ENCODE measurements at regions not wholly inside any gene's neighbourhood (a gene's known extent, or its start where the extent isn't known, plus 50 kb on each side); places are given as distances from the start of the nearest gene placed in this dataset.
"Not testable (repeated sequence)": the region's sequence is repeated elsewhere in the genome, so short reads cannot be mapped to it uniquely, and the experiment has no call there.

- H3K4me1 ChIP-seq (ENCODE audit: control insufficient read depth in 4 of 4, insufficient read depth in 4 of 4, low read length in 3 of 4); H3K36me3 ChIP-seq (ENCODE audit: control insufficient read depth in 4 of 4, insufficient read depth in 3 of 4, low read depth in 1 of 4, low read length in 3 of 4); DNase-seq (ENCODE audit: low spot score); H3K4me3 ChIP-seq (ENCODE audit: low read depth in 1 of 3, low read length in 3 of 3); H3K27me3 ChIP-seq (ENCODE audit: control insufficient read depth in 4 of 4, insufficient read depth in 4 of 4, low read length in 3 of 4); H3K27ac ChIP-seq (ENCODE audit: low read depth in 1 of 2, low read length in 2 of 2); H3K9ac ChIP-seq (ENCODE audit: low read depth in 1 of 2, low read length in 2 of 2); H3K9me3 ChIP-seq (ENCODE audit: control insufficient read depth in 4 of 4, low read length in 3 of 4): not testable (repeated sequence)
- whole genome bisulfite sequencing, result 81% methylated on average over 7 of the region's 7 CpGs
Observed at GRCh38 chr17:16843511-16843910, 128.4 kb downstream of the TNFRSF13B start.

GRCh38 chr17:16842346-16842745 lies 129.6 kb downstream of the TNFRSF13B start:
- 82% methylated on average over 6 of the region's 6 CpGs for WGBS
- H3K4me1 ChIP-seq (ENCODE audit: control insufficient read depth in 4 of 4, insufficient read depth in 4 of 4, low read length in 3 of 4); H3K9me3 ChIP-seq (ENCODE audit: control insufficient read depth in 4 of 4, low read length in 3 of 4); H3K27me3 ChIP-seq (ENCODE audit: control insufficient read depth in 4 of 4, insufficient read depth in 4 of 4, low read length in 3 of 4); H3K9ac ChIP-seq (ENCODE audit: low read depth in 1 of 2, low read length in 2 of 2); H3K4me3 ChIP-seq (ENCODE audit: low read depth in 1 of 3, low read length in 3 of 3); DNase-seq (ENCODE audit: low spot score); H3K36me3 ChIP-seq (ENCODE audit: control insufficient read depth in 4 of 4, insufficient read depth in 3 of 4, low read depth in 1 of 4, low read length in 3 of 4); H3K27ac ChIP-seq (ENCODE audit: low read depth in 1 of 2, low read length in 2 of 2): not testable (repeated sequence)

- H3K4me3 ChIP-seq (ENCODE audit: low read depth in 1 of 3, low read length in 3 of 3); H3K9ac ChIP-seq (ENCODE audit: low read depth in 1 of 2, low read length in 2 of 2); H3K36me3 ChIP-seq (ENCODE audit: control insufficient read depth in 4 of 4, insufficient read depth in 3 of 4, low read depth in 1 of 4, low read length in 3 of 4); H3K9me3 ChIP-seq (ENCODE audit: control insufficient read depth in 4 of 4, low read length in 3 of 4); H3K4me1 ChIP-seq (ENCODE audit: control insufficient read depth in 4 of 4, insufficient read depth in 4 of 4, low read length in 3 of 4); H3K27ac ChIP-seq (ENCODE audit: low read depth in 1 of 2, low read length in 2 of 2); DNase-seq (ENCODE audit: low spot score); H3K27me3 ChIP-seq (ENCODE audit: control insufficient read depth in 4 of 4, insufficient read depth in 4 of 4, low read length in 3 of 4): not testable (repeated sequence)
- 91% methylated on average over 3 of the region's 10 CpGs for WGBS
Observed at GRCh38 chr17:16841896-16842295, 130.0 kb downstream of the TNFRSF13B start.

GRCh38 chr17:16840219-16840618 lies 131.7 kb downstream of the TNFRSF13B start:
- H3K4me1 ChIP-seq (ENCODE audit: control insufficient read depth in 4 of 4, insufficient read depth in 4 of 4, low read length in 3 of 4); H3K9me3 ChIP-seq (ENCODE audit: control insufficient read depth in 4 of 4, low read length in 3 of 4); DNase-seq (ENCODE audit: low spot score); H3K36me3 ChIP-seq (ENCODE audit: control insufficient read depth in 4 of 4, insufficient read depth in 3 of 4, low read depth in 1 of 4, low read length in 3 of 4); H3K27ac ChIP-seq (ENCODE audit: low read depth in 1 of 2, low read length in 2 of 2); H3K27me3 ChIP-seq (ENCODE audit: control insufficient read depth in 4 of 4, insufficient read depth in 4 of 4, low read length in 3 of 4); H3K4me3 ChIP-seq (ENCODE audit: low read depth in 1 of 3, low read length in 3 of 3); H3K9ac ChIP-seq (ENCODE audit: low read depth in 1 of 2, low read length in 2 of 2): not testable (repeated sequence)
- WGBS, result 67% methylated on average over 7 of the region's 9 CpGs

GRCh38 chr17:16839242-16840175 lies 132.4 kb downstream of the TNFRSF13B start:
- not testable (repeated sequence) for H3K27me3 ChIP-seq (ENCODE audit: control insufficient read depth in 4 of 4, insufficient read depth in 4 of 4, low read length in 3 of 4); H3K36me3 ChIP-seq (ENCODE audit: control insufficient read depth in 4 of 4, insufficient read depth in 3 of 4, low read depth in 1 of 4, low read length in 3 of 4); H3K4me3 ChIP-seq (ENCODE audit: low read depth in 1 of 3, low read length in 3 of 3); DNase-seq (ENCODE audit: low spot score); H3K4me1 ChIP-seq (ENCODE audit: control insufficient read depth in 4 of 4, insufficient read depth in 4 of 4, low read length in 3 of 4); H3K9ac ChIP-seq (ENCODE audit: low read depth in 1 of 2, low read length in 2 of 2); H3K9me3 ChIP-seq (ENCODE audit: control insufficient read depth in 4 of 4, low read length in 3 of 4); H3K27ac ChIP-seq (ENCODE audit: low read depth in 1 of 2, low read length in 2 of 2)
- 77% methylated on average over 5 of the region's 16 CpGs for WGBS

- not testable (repeated sequence) for H3K27me3 ChIP-seq (ENCODE audit: control insufficient read depth in 4 of 4, insufficient read depth in 4 of 4, low read length in 3 of 4); H3K9ac ChIP-seq (ENCODE audit: low read depth in 1 of 2, low read length in 2 of 2); H3K27ac ChIP-seq (ENCODE audit: low read depth in 1 of 2, low read length in 2 of 2); DNase-seq (ENCODE audit: low spot score); H3K4me1 ChIP-seq (ENCODE audit: control insufficient read depth in 4 of 4, insufficient read depth in 4 of 4, low read length in 3 of 4); H3K4me3 ChIP-seq (ENCODE audit: low read depth in 1 of 3, low read length in 3 of 3); H3K9me3 ChIP-seq (ENCODE audit: control insufficient read depth in 4 of 4, low read length in 3 of 4); H3K36me3 ChIP-seq (ENCODE audit: control insufficient read depth in 4 of 4, insufficient read depth in 3 of 4, low read depth in 1 of 4, low read length in 3 of 4)
- WGBS, result 94% methylated on average over 3 of the region's 6 CpGs
Observed at GRCh38 chr17:16838795-16839194, 133.1 kb downstream of the TNFRSF13B start.

- H3K9me3 ChIP-seq (ENCODE audit: control insufficient read depth in 4 of 4, low read length in 3 of 4); H3K9ac ChIP-seq (ENCODE audit: low read depth in 1 of 2, low read length in 2 of 2); H3K36me3 ChIP-seq (ENCODE audit: control insufficient read depth in 4 of 4, insufficient read depth in 3 of 4, low read depth in 1 of 4, low read length in 3 of 4); H3K27me3 ChIP-seq (ENCODE audit: control insufficient read depth in 4 of 4, insufficient read depth in 4 of 4, low read length in 3 of 4); H3K4me3 ChIP-seq (ENCODE audit: low read depth in 1 of 3, low read length in 3 of 3); H3K4me1 ChIP-seq (ENCODE audit: control insufficient read depth in 4 of 4, insufficient read depth in 4 of 4, low read length in 3 of 4); DNase-seq (ENCODE audit: low spot score); H3K27ac ChIP-seq (ENCODE audit: low read depth in 1 of 2, low read length in 2 of 2): not testable (repeated sequence)
- 85% methylated on average over 5 of the region's 9 CpGs for WGBS
Observed at GRCh38 chr17:16838287-16838686, 133.6 kb downstream of the TNFRSF13B start.

GRCh38 chr17:16837468-16838266 lies 134.3 kb downstream of the TNFRSF13B start:
- H3K27me3 ChIP-seq (ENCODE audit: control insufficient read depth in 4 of 4, insufficient read depth in 4 of 4, low read length in 3 of 4); H3K9ac ChIP-seq (ENCODE audit: low read depth in 1 of 2, low read length in 2 of 2); DNase-seq (ENCODE audit: low spot score); H3K27ac ChIP-seq (ENCODE audit: low read depth in 1 of 2, low read length in 2 of 2); H3K9me3 ChIP-seq (ENCODE audit: control insufficient read depth in 4 of 4, low read length in 3 of 4); H3K4me1 ChIP-seq (ENCODE audit: control insufficient read depth in 4 of 4, insufficient read depth in 4 of 4, low read length in 3 of 4); H3K36me3 ChIP-seq (ENCODE audit: control insufficient read depth in 4 of 4, insufficient read depth in 3 of 4, low read depth in 1 of 4, low read length in 3 of 4); H3K4me3 ChIP-seq (ENCODE audit: low read depth in 1 of 3, low read length in 3 of 3): not testable (repeated sequence)
- 84% methylated on average over 10 of the region's 11 CpGs for WGBS

All from liver (tissue), 6 donors.